NB4 (cell line): ENCODE measurements at regions not wholly inside any gene's neighbourhood (a gene's known extent, or its start where the extent isn't known, plus 50 kb on each side); places are given as distances from the start of the nearest gene placed in this dataset.

Source experiments
- DNase-seq: peaks from one replicate; pipeline ENCODE4 v3.0.0; 2010; ENCODE audit warnings: low read depth
- H3K4me3 ChIP-seq: one replicate; pipeline ENCODE4 v1.5.1; 2011; ENCODE audit warnings: mild to moderate bottlenecking, low read depth, low read length, moderate library complexity
- CTCF ChIP-seq: IDR thresholded peaks from one replicate; pipeline ENCODE4 v1.5.1; 2012; ENCODE audit warnings: low read depth, low read length
- MAX ChIP-seq: IDR thresholded peaks from 2 replicates; pipeline ENCODE4 v1.6.1; 2011; ENCODE audit warnings: low read depth, low read length
- MYC ChIP-seq: IDR thresholded peaks from 2 replicates; pipeline ENCODE4 v1.6.1; 2011; ENCODE audit warnings: low read depth, low read length
- POLR2A ChIP-seq: IDR thresholded peaks from 2 replicates; pipeline ENCODE4 v1.6.1; 2011; ENCODE audit warnings: mild to moderate bottlenecking; ENCODE audit not compliant: insufficient read length; ENCODE audit errors: extremely low read depth

GRCh38 chr1:172811694-172812093, 152.8 kb downstream of the FASLG start:
- no peak overlapping the region for H3K4me3 ChIP-seq
- no peak for TF ChIP-seq CTCF
- TF ChIP-seq MYC, result no peak
- no peak for TF ChIP-seq POLR2A
- no peak for TF ChIP-seq MAX
- no peak for DNase-seq

GRCh38 chr1:172812118-172812517, 153.2 kb downstream of the FASLG start:
- H3K4me3 ChIP-seq, result no peak overlapping the region
- DNase-seq, result no peak
- no peak for TF ChIP-seq POLR2A
- TF ChIP-seq CTCF, result no peak
- no peak for TF ChIP-seq MYC

GRCh38 chr1:172813330-172813729, 154.4 kb downstream of the FASLG start:
- no peak overlapping the region for H3K4me3 ChIP-seq
- no peak for TF ChIP-seq MAX
- TF ChIP-seq POLR2A, result no peak
- TF ChIP-seq MYC, result no peak
- TF ChIP-seq CTCF, result no peak
- no peak for DNase-seq

GRCh38 chr1:172814428-172814827, 155.5 kb downstream of the FASLG start:
- H3K4me3 ChIP-seq, result no peak overlapping the region
- TF ChIP-seq POLR2A (no peak), CTCF (no peak), MAX (no peak), MYC (no peak)
- no peak for DNase-seq

- no peak overlapping the region for H3K4me3 ChIP-seq
- no peak for DNase-seq
- TF ChIP-seq CTCF (no peak), MYC (no peak), MAX (no peak), POLR2A (no peak)
Observed at GRCh38 chr1:172815740-172816139, 156.8 kb downstream of the FASLG start.
